HUES48 (cell line): ENCODE measurements at regions not wholly inside any gene's neighbourhood (a gene's known extent, or its start where the extent isn't known, plus 50 kb on each side); places are given as distances from the start of the nearest gene placed in this dataset.

Experiments
- H3K27ac ChIP-seq: one replicate; pipeline ENCODE4 v1.7.0; 2013; ENCODE audit warnings: low read depth, low read length, inconsistent platforms
- H3K27me3 ChIP-seq: 2 replicates; pipeline ENCODE4 v1.6.1; 2013; ENCODE audit warnings: mild to moderate bottlenecking, low read length; ENCODE audit not compliant: control insufficient read depth, insufficient read depth
- H3K36me3 ChIP-seq: 2 replicates; pipeline ENCODE4 v1.6.1; 2013; ENCODE audit warnings: low read length; ENCODE audit not compliant: control insufficient read depth, insufficient read depth
- H3K4me1 ChIP-seq: 2 replicates; pipeline ENCODE4 v1.6.1; 2013; ENCODE audit warnings: mild to moderate bottlenecking, low read length; ENCODE audit not compliant: control insufficient read depth, insufficient read depth
- H3K4me3 ChIP-seq: 2 replicates; pipeline ENCODE4 v1.5.1; 2013; ENCODE audit warnings: mild to moderate bottlenecking, low read depth, low read length
- H3K9ac ChIP-seq: 2 replicates; pipeline ENCODE4 v1.6.1; 2013; ENCODE audit warnings: mild to moderate bottlenecking, low read depth, low read length, moderate library complexity
- H3K9me3 ChIP-seq: 2 replicates; pipeline ENCODE4 v1.6.1; 2013; ENCODE audit warnings: low read length; ENCODE audit not compliant: control insufficient read depth, insufficient read depth

- Histone ChIP-seq H3K27me3 (no peaks in the 10 kb centered on the region), H3K27ac (no peak overlapping the region), H3K36me3 (no peaks in the 10 kb centered on the region), H3K4me1 (no peaks in the 10 kb centered on the region), H3K4me3 (no peak overlapping the region), H3K9ac (no peak overlapping the region), H3K9me3 (no peaks in the 10 kb centered on the region)
Observed at GRCh38 chr1:29466258-29466657, 229.9 kb downstream of the PTPRU start.

DNA sequence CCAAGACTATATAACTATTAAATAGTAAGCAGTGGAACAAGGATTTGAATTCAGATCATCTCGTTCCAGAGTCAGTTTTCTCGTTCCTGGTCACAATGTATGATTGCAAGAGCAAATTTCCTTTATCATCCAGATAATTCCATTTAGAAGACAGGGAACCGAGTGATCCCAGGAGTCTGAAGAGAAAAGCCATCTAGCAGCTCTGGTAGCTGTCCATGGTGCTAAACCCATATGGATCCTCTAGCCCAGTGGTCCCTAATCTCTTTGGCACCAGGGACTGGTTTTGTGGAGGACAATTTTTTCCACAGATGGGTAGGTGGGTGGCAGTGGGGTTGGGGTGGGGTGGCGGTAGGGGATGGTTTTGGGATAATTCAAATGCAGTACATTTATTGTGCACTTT, 229.4 kb downstream of the PTPRU start:
- Histone ChIP-seq H3K9ac (no peak overlapping the region), H3K4me3 (no peak overlapping the region), H3K4me1 (no peaks in the 10 kb centered on the region), H3K27me3 (no peaks in the 10 kb centered on the region), H3K36me3 (no peaks in the 10 kb centered on the region), H3K9me3 (no peaks in the 10 kb centered on the region), H3K27ac (no peak overlapping the region)

DNA sequence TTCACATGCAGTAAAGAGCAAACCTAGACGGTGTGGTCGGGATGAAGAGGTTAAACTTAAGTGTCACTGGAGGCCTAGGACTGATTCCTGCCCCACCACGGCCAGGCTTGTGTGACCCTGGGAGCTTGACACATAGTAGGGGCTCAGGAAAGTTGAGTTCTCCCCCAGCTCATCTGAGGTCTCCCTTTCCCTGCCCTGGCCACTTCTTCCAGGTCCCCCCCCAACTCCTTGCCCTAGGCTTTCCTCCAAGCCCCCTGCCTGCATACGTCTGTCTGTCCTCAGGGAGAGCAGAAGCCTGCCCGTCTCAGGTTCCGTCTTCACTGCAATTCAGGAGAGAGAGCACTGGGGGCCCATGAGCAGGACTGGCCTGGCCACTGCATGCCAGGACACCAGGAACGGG, 225.8 kb downstream of the PTPRU start:
- H3K9me3 ChIP-seq: no peaks in the 10 kb centered on the region
- H3K36me3 ChIP-seq: no peaks in the 10 kb centered on the region
- no peaks in the 10 kb centered on the region for H3K4me1 ChIP-seq
- H3K27me3 ChIP-seq: no peaks in the 10 kb centered on the region
- H3K4me3 ChIP-seq: no peak overlapping the region
- H3K9ac ChIP-seq: no peak overlapping the region
- no peak overlapping the region for H3K27ac ChIP-seq

- Histone ChIP-seq H3K36me3 (no peaks in the 10 kb centered on the region), H3K4me3 (no peak overlapping the region), H3K4me1 (no peaks in the 10 kb centered on the region), H3K9ac (no peak overlapping the region), H3K27me3 (no peaks in the 10 kb centered on the region), H3K9me3 (no peaks in the 10 kb centered on the region), H3K27ac (no peak overlapping the region)
Observed at GRCh38 chr1:29461115-29461739, 224.9 kb downstream of the PTPRU start.

DNA sequence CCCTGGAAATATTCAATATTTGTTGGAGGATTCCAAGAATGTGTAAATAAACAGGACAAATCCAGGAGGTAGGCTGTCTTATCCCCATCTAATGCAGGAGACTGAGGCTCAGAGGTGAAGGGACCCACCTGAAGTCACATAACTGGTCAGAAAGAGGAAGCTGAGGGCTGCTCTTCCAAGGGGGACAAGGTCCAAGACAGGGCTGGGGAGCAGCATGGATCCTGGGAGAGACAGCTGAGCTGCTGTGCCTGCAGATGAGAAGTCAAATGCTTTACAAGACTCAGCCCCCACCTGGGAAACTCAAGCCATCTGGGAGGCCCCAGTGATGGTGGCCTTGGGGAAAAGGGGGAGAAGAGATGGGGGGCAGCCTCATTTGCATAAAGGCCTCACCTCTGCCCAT, 224.4 kb downstream of the PTPRU start:
- Histone ChIP-seq H3K27me3 (no peaks in the 10 kb centered on the region), H3K9ac (no peak overlapping the region), H3K27ac (no peak overlapping the region), H3K4me1 (no peaks in the 10 kb centered on the region), H3K4me3 (no peak overlapping the region), H3K9me3 (no peaks in the 10 kb centered on the region), H3K36me3 (no peaks in the 10 kb centered on the region)

DNA sequence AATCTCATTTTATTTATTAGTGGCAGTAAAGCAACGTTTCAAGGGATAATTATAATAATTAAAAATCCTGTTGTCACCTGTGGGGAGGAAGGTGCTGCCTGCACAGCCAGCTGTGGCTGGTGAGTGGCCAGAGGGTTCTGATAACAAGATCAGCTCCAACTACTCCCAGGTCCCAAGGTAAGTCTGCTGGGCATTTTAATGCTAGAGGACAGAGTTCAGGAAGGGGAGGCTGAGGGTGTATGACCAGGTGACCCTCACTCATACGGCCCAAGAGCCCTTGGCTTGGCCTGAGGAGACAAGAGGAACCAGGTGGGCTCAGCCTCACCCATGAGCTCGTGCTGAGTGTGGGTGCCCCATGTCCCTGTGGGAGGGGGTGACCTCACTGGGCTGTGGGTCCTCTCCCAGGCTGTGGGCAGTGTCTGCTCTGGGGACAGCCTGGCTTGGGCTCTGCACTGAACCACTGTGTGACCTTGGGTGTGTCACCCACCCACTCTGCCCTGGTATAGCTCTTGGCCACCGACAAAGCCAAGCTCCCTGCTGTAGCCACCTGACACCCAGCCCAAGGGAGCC, 223.8 kb downstream of the PTPRU start:
- Histone ChIP-seq H3K36me3 (no peaks in the 10 kb centered on the region), H3K4me1 (no peaks in the 10 kb centered on the region)

DNA sequence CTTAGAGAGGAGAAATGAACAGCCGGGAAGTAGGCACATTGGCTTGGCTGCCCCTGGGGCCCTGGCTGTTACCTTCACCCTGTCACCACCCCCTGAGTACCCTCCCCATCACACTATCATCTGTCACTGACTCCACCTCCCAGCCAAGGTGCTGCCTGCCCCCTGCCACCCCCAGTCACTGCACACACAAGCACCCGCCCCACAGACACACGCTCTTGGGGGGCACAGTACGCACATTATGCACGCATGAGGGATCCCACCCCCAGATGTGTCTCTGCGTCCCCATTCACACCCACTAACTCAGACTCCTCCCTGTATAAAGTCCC, 223.3 kb downstream of the PTPRU start:
- no peaks in the 10 kb centered on the region for H3K9me3 ChIP-seq
- no peak overlapping the region for H3K27ac ChIP-seq
- no peak overlapping the region for H3K9ac ChIP-seq
- no peaks in the 10 kb centered on the region for H3K4me1 ChIP-seq
- H3K36me3 ChIP-seq: no peaks in the 10 kb centered on the region
- no peak overlapping the region for H3K4me3 ChIP-seq
- H3K27me3 ChIP-seq: no peaks in the 10 kb centered on the region

More for the DNA sequence above, 223.8 kb downstream of the PTPRU start:
- no peak overlapping the region for H3K9ac ChIP-seq
- no peaks in the 10 kb centered on the region for H3K9me3 ChIP-seq
- no peak overlapping the region for H3K27ac ChIP-seq
- H3K4me3 ChIP-seq: no peak overlapping the region
- H3K27me3 ChIP-seq: no peaks in the 10 kb centered on the region

DNA sequence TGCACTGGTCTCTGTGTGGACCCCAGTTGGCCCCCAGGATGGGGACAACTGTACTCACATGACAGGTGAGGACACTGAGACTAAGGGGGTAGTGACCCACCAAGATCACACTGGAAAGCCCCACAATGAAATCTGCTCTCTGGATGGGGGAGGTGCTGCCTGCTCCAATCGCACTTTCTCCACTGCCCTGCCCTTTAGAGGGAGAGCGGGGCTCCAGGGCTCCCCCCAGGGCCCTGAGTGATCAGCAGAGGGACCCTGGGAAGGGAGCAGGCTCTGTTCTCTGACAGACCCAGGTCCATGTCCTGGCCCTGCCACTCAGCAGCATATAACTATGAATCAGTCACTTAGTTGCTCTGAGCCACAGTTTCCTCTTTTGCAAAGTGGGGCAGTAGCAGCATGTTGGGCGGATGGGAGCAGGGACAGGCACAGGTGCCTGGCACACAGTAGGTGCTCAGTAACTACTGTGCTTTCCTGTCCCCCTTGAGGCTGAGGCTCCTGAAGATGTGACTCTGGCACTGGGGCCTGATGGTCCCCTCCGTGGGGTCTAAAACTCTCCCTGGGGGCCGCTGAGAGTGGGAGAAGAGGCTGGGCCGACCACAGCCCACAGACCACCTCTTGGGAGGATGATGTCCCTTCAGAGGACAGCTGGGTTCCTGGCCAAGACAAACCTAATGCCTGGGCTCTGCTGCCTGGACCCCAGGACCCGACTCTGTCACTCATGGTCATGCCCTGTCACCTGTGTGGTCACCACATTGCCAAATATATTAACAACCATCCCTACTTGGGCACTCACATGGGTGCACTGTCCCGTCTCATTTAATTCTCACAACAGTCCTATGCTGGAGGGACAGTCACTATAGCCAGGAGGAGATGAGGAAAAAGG, 222.7 kb downstream of the PTPRU start:
- H3K4me1 ChIP-seq: no peaks in the 10 kb centered on the region
- no peak overlapping the region for H3K4me3 ChIP-seq
- no peak overlapping the region for H3K27ac ChIP-seq
- no peaks in the 10 kb centered on the region for H3K27me3 ChIP-seq
- no peaks in the 10 kb centered on the region for H3K9me3 ChIP-seq
- no peaks in the 10 kb centered on the region for H3K36me3 ChIP-seq
- H3K9ac ChIP-seq: no peak overlapping the region

- no peaks in the 10 kb centered on the region for H3K9me3 ChIP-seq
- peaks cover 5% of the 10 kb centered on the region; the same call in 1 of the 2 replicates for H3K4me1 ChIP-seq
- no peaks in the 10 kb centered on the region for H3K36me3 ChIP-seq
- H3K9ac ChIP-seq: no peak overlapping the region
- H3K27ac ChIP-seq: no peak overlapping the region
- no peaks in the 10 kb centered on the region for H3K27me3 ChIP-seq
- H3K4me3 ChIP-seq: no peak overlapping the region
Observed at GRCh38 chr1:29457496-29458368, 221.4 kb downstream of the PTPRU start.

GRCh38 chr1:29456685-29457435, 220.5 kb downstream of the PTPRU start:
- H3K4me3 ChIP-seq: no peak overlapping the region
- no peak overlapping the region for H3K9ac ChIP-seq
- H3K9me3 ChIP-seq: no peaks in the 10 kb centered on the region
- H3K36me3 ChIP-seq: no peaks in the 10 kb centered on the region
- H3K27me3 ChIP-seq: no peaks in the 10 kb centered on the region
- peaks cover 5% of the 10 kb centered on the region; the same call in 1 of the 2 replicates for H3K4me1 ChIP-seq
- H3K27ac ChIP-seq: no peak overlapping the region
